H9 (cell line): ENCODE measurements at regions not wholly inside any gene's neighbourhood (a gene's known extent, or its start where the extent isn't known, plus 50 kb on each side); places are given as distances from the start of the nearest gene placed in this dataset.

ENCODE experiments used
- DNase-seq: peaks from one replicate; pipeline ENCODE4 v3.0.0-alpha.2; 2017
- H2AFZ ChIP-seq: one replicate; pipeline ENCODE4 v1.6.1; 2013; ENCODE audit warnings: mild to moderate bottlenecking, low read length, control low read depth, moderate library complexity
- H2AK5ac ChIP-seq: 2 replicates; pipeline ENCODE4 v1.6.1; 2013; ENCODE audit warnings: low read length, control low read depth, mixed read lengths; ENCODE audit not compliant: insufficient read length
- H2BK120ac ChIP-seq: one replicate; pipeline ENCODE4 v1.6.1; 2013; ENCODE audit warnings: low read depth, mild to moderate bottlenecking, low read length, control low read depth, inconsistent platforms; ENCODE audit not compliant: poor library complexity, severe bottlenecking
- H2BK12ac ChIP-seq: 2 replicates; pipeline ENCODE4 v1.6.1; 2013; ENCODE audit warnings: low read length, control low read depth, mixed read lengths, low read depth; ENCODE audit not compliant: insufficient read length
- H2BK15ac ChIP-seq: 2 replicates; pipeline ENCODE4 v1.6.1; 2013; ENCODE audit warnings: low read depth, low read length, control low read depth
- H2BK20ac ChIP-seq: one replicate; pipeline ENCODE4 v1.6.1; 2013; ENCODE audit warnings: low read depth, mild to moderate bottlenecking, low read length, control low read depth, inconsistent platforms; ENCODE audit not compliant: poor library complexity, severe bottlenecking
- H2BK5ac ChIP-seq: 2 replicates; pipeline ENCODE4 v1.6.1; 2013; ENCODE audit warnings: low read length, control low read depth, mixed read lengths; ENCODE audit not compliant: insufficient read length
- H3K14ac ChIP-seq: 2 replicates; pipeline ENCODE4 v1.6.1; 2013; ENCODE audit warnings: low read length, control low read depth; ENCODE audit not compliant: insufficient read depth
- H3K18ac ChIP-seq: 2 replicates; pipeline ENCODE4 v1.6.1; 2013; ENCODE audit warnings: low read depth, mild to moderate bottlenecking, mixed read lengths, low read length, control low read depth; ENCODE audit not compliant: insufficient read length
- H3K23ac ChIP-seq: 2 replicates; pipeline ENCODE4 v1.6.1; 2013; ENCODE audit warnings: low read length, control low read depth, mixed read lengths, low read depth; ENCODE audit not compliant: insufficient read length
- H3K23me2 ChIP-seq: 2 replicates; pipeline ENCODE4 v1.6.1; 2013; ENCODE audit warnings: low read depth, mild to moderate bottlenecking, mixed read lengths, low read length, control low read depth; ENCODE audit not compliant: insufficient read length, poor library complexity, severe bottlenecking
- H3K27ac ChIP-seq: 2 replicates; pipeline ENCODE4 v1.5.1; 2013; ENCODE audit warnings: low read length, control low read depth, mixed read lengths, low read depth; ENCODE audit not compliant: insufficient read length
- H3K27me3 ChIP-seq: 2 replicates; pipeline ENCODE4 v1.6.1; 2013; ENCODE audit warnings: low read length, control low read depth, inconsistent platforms; ENCODE audit not compliant: insufficient read depth
- H3K4ac ChIP-seq: 2 replicates; pipeline ENCODE4 v1.6.1; 2013; ENCODE audit warnings: low read depth, mild to moderate bottlenecking, control low read depth, inconsistent platforms, low read length, moderate library complexity
- H3K4me1 ChIP-seq: 2 replicates; pipeline ENCODE4 v1.6.1; 2013; ENCODE audit warnings: low read length, control low read depth, inconsistent platforms; ENCODE audit not compliant: insufficient read depth
- H3K4me2 ChIP-seq: 2 replicates; pipeline ENCODE4 v1.6.1; 2013; ENCODE audit warnings: low read length, control low read depth, mixed read lengths; ENCODE audit not compliant: insufficient read length, insufficient read depth
- H3K56ac ChIP-seq: 2 replicates; pipeline ENCODE4 v1.6.1; 2013; ENCODE audit warnings: low read depth, mild to moderate bottlenecking, mixed read lengths, low read length, control low read depth; ENCODE audit not compliant: insufficient read length
- H3K79me1 ChIP-seq: 2 replicates; pipeline ENCODE4 v1.6.1; 2013; ENCODE audit warnings: low read depth, mild to moderate bottlenecking, moderate library complexity, low read length, control low read depth, inconsistent platforms; ENCODE audit not compliant: insufficient read depth, poor library complexity, severe bottlenecking
- H3K79me2 ChIP-seq: 2 replicates; pipeline ENCODE4 v1.6.1; 2013; ENCODE audit warnings: low read length, control low read depth, inconsistent platforms; ENCODE audit not compliant: insufficient read depth
- H3K9ac ChIP-seq: 2 replicates; pipeline ENCODE4 v1.6.1; 2013; ENCODE audit warnings: low read length, control low read depth, mixed read lengths; ENCODE audit not compliant: insufficient read length; ENCODE audit errors: extremely low read depth
- H3K9me3 ChIP-seq: one replicate; pipeline ENCODE4 v1.6.1; 2013; ENCODE audit warnings: low read depth, low read length, inconsistent platforms; ENCODE audit not compliant: control insufficient read depth
- H3T11ph ChIP-seq: one replicate; pipeline ENCODE4 v1.6.1; 2013; ENCODE audit warnings: mild to moderate bottlenecking, low read length, control low read depth, inconsistent platforms
- H4K20me1 ChIP-seq: one replicate; pipeline ENCODE4 v1.6.1; 2013; ENCODE audit not compliant: control insufficient read depth, insufficient read length, insufficient read depth
- H4K5ac ChIP-seq: 2 replicates; pipeline ENCODE4 v1.6.1; 2013; ENCODE audit warnings: low read depth, mild to moderate bottlenecking, mixed read lengths, low read length, control low read depth; ENCODE audit not compliant: insufficient read length
- H4K8ac ChIP-seq: replicated peaks from 2 replicates; pipeline ENCODE4 v1.6.1; 2013; ENCODE audit warnings: low read length, control low read depth, mixed read lengths, low read depth; ENCODE audit not compliant: insufficient read length
- H4K91ac ChIP-seq: 2 replicates; pipeline ENCODE4 v1.6.1; 2013; ENCODE audit warnings: low read depth, mild to moderate bottlenecking, moderate library complexity, mixed read lengths, low read length, control low read depth; ENCODE audit not compliant: insufficient read length
- H3K27ac Mint-ChIP-seq, 3 experiments: 2 replicates in 2 of 3; 3 replicates in 1 of 3; pipeline ENCODE4 v1.8.0; 2020 to 2021; ENCODE audit warnings: mixed read lengths in 3 of 3, mild to moderate bottlenecking in 1 of 3, moderate library complexity in 1 of 3
- H3K27me3 Mint-ChIP-seq: 2 replicates; pipeline ENCODE4 v1.8.0; 2021; ENCODE audit warnings: low read depth, mild to moderate bottlenecking, moderate library complexity, mixed read lengths
- H3K36me3 Mint-ChIP-seq, 3 experiments: 2 replicates in 2 of 3; 3 replicates in 1 of 3; pipeline ENCODE4 v1.8.0; 2020 to 2021; ENCODE audit warnings: low read depth in 3 of 3, mixed read lengths in 3 of 3; ENCODE audit not compliant: insufficient read depth in 1 of 3
- H3K4me1 Mint-ChIP-seq, 2 experiments: 2 replicates each; pipeline ENCODE4 v1.8.0; 2020; ENCODE audit warnings: mixed read lengths in 2 of 2
- H3K4me3 Mint-ChIP-seq, 2 experiments: 2 replicates in 1 of 2; 3 replicates in 1 of 2; pipeline ENCODE4 v1.8.0; 2020 to 2021; ENCODE audit warnings: mild to moderate bottlenecking in 2 of 2, mixed read lengths in 2 of 2, moderate library complexity in 1 of 2
- H3K9me3 Mint-ChIP-seq, 2 experiments: 2 replicates in 1 of 2; 3 replicates in 1 of 2; pipeline ENCODE4 v1.8.0; 2020; ENCODE audit warnings: mild to moderate bottlenecking in 2 of 2, mixed read lengths in 2 of 2, moderate library complexity in 1 of 2
- CTCF ChIP-seq: fragments of 200-600 bp; sonication (generic); conservative IDR thresholded peaks from 3 replicates; pipeline ENCODE4 v1.8.0; 2021; ENCODE audit warnings: antibody characterized with exemption, mild to moderate bottlenecking
- WGBS: extraction: QIAGEN DNeasy Blood & Tissue Kit; methylation state at CpG from one replicate; pipeline ENCODE4 v1.1.7; 2013; ENCODE audit warnings: missing lambda C conversion rate, low lambda C conversion rate, mixed read lengths; ENCODE audit not compliant: insufficient read length; ENCODE audit errors: extremely low coverage; 5-methylcytosine and 5-hydroxymethylcytosine counted together

GRCh38 chr11:127268521-127268920 is 268.0 kb upstream of the KIRREL3 start:
- Histone ChIP-seq H2BK5ac (no peak overlapping the region), H3T11ph (no peak overlapping the region), H2BK15ac (no peak overlapping the region), H2AK5ac (no peak overlapping the region), H2AFZ (no peak overlapping the region), H3K4me1 (no peaks in the 10 kb centered on the region), H3K79me2 (no peaks in the 10 kb centered on the region), H3K18ac (no peak overlapping the region), H4K20me1 (no peaks in the 10 kb centered on the region), H3K79me1 (no peaks in the 10 kb centered on the region), H2BK20ac (no peak overlapping the region), H3K4me2 (no peak overlapping the region), H4K91ac (no peak overlapping the region), H2BK12ac (no peak overlapping the region), H3K4ac (no peak overlapping the region), H3K27me3 (no peaks in the 10 kb centered on the region), H4K8ac (no peak overlapping the region), H3K9ac (no peak overlapping the region), H2BK120ac (no peak overlapping the region), H3K23me2 (no peaks in the 10 kb centered on the region), H3K9me3 (no peaks in the 10 kb centered on the region), H3K27ac (no peak overlapping the region), H4K5ac (no peak overlapping the region), H3K56ac (no peak overlapping the region), H3K14ac (no peak overlapping the region), H3K23ac (no peak overlapping the region)
- Mint-ChIP-seq H3K4me3 (no peak overlapping the region), H3K27ac (no peak overlapping the region), H3K9me3 (peaks cover 5 to 7% of the 10 kb centered on the region in 2 experiments; a peak in 2 of 5 replicates), H3K4me1 (peaks cover 6 to 12% of the 10 kb centered on the region in 2 experiments; a peak in 2 of 4 replicates), H3K27me3 (no peaks in the 10 kb centered on the region), H3K36me3 (peaks cover 0 to 6% (median 0%) of the 10 kb centered on the region in 3 experiments; a peak in 1 of 7 replicates)
- no CpG with 5 or more reads among the region's 7 CpGs for WGBS
- no peak for TF ChIP-seq CTCF
- DNase-seq = no peak
